ENCODE measurements at regions not wholly inside any gene's neighbourhood (a gene's known extent, or its start where the extent isn't known, plus 50 kb on each side); places are given as distances from the start of the nearest gene placed in this dataset.

- intact Hi-C loops (cut with micrococcal nuclease): no loop called here
- Histone ChIP-seq H3K9me1 (ENCODE audit: control insufficient read depth, insufficient read depth, low read length) (no peaks in the 10 kb centered on the region), H3K4me3 (no peak overlapping the region), H3K27ac (ENCODE audit: extremely low read depth, low read depth, low read length) (no peak overlapping the region), H3K4me2 (ENCODE audit: insufficient read depth, low read length) (no peak overlapping the region), H4K20me1 (replicated peaks; ENCODE audit: control insufficient read depth, insufficient read depth, low read length) (no peaks in the 10 kb centered on the region), H3K79me2 (ENCODE audit: control insufficient read depth, insufficient read depth, low read length) (no peaks in the 10 kb centered on the region), H2AFZ (ENCODE audit: low read depth, low read length) (no peak overlapping the region), H3K4me1 (replicated peaks in 1 of 2; ENCODE audit: control insufficient read depth in 2 of 2, insufficient read depth in 2 of 2, low read length in 2 of 2) (no peaks in the 10 kb centered on the region), H3K9me3 (replicated peaks; ENCODE audit: control insufficient read depth, insufficient read depth, low read depth, low read length) (peaks cover 1% of the 10 kb centered on the region; the same call in 1 of the 2 replicates), H3K9ac (ENCODE audit: insufficient read depth in 1 of 2, low read depth in 2 of 2, low read length in 2 of 2) (no peak overlapping the region), H3K36me3 (ENCODE audit: control insufficient read depth, insufficient read depth, low read length) (no peaks in the 10 kb centered on the region), H3K27me3 (ENCODE audit: control insufficient read depth in 2 of 2, insufficient read depth in 2 of 2, low read length in 2 of 2) (no peaks in the 10 kb centered on the region)
- in situ Hi-C loops (cut with MboI): no loop called here
- BruUV-seq (replicated peaks): no TSS peak
- ChIA-PET CTCF (ENCODE audit: low intra/inter-chr PET ratio) (no interaction called here), POLR2A (no interaction called here)
- FAIRE-seq: no peak
- WGBS (ENCODE audit: insufficient coverage, low coverage, missing lambda C conversion rate): 3% methylated on average over 5 of the region's 5 CpGs
- no peak for ATAC-seq
- DNase-seq (ENCODE audit: extremely low read depth in 1 of 4, low spot score in 3 of 4): no peak
- TF ChIP-seq NFE2 (IDR thresholded peaks at IDR 0.05; ENCODE audit: low read depth): no peak
- TF ChIP-seq, protein P1, sequence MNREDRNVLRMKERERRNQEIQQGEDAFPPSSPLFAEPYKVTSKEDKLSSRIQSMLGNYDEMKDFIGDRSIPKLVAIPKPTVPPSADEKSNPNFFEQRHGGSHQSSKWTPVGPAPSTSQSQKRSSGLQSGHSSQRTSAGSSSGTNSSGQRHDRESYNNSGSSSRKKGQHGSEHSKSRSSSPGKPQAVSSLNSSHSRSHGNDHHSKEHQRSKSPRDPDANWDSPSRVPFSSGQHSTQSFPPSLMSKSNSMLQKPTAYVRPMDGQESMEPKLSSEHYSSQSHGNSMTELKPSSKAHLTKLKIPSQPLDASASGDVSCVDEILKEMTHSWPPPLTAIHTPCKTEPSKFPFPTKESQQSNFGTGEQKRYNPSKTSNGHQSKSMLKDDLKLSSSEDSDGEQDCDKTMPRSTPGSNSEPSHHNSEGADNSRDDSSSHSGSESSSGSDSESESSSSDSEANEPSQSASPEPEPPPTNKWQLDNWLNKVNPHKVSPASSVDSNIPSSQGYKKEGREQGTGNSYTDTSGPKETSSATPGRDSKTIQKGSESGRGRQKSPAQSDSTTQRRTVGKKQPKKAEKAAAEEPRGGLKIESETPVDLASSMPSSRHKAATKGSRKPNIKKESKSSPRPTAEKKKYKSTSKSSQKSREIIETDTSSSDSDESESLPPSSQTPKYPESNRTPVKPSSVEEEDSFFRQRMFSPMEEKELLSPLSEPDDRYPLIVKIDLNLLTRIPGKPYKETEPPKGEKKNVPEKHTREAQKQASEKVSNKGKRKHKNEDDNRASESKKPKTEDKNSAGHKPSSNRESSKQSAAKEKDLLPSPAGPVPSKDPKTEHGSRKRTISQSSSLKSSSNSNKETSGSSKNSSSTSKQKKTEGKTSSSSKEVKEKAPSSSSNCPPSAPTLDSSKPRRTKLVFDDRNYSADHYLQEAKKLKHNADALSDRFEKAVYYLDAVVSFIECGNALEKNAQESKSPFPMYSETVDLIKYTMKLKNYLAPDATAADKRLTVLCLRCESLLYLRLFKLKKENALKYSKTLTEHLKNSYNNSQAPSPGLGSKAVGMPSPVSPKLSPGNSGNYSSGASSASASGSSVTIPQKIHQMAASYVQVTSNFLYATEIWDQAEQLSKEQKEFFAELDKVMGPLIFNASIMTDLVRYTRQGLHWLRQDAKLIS (CRISPR knock-in tag; IDR thresholded peaks at IDR 0.05): no peak
- TF ChIP-seq ZNF518B (CRISPR knock-in tag; IDR thresholded peaks at IDR 0.05): no peak
- TF ChIP-seq NUFIP1 (IDR thresholded peaks at IDR 0.05; ENCODE audit: partially characterized antibody): no peak
- TF ChIP-seq BCOR (IDR thresholded peaks at IDR 0.05): no peak
- TF ChIP-seq HMGN3 (IDR thresholded peaks at IDR 0.05; ENCODE audit: borderline replicate concordance, extremely low read depth, insufficient read length, low read depth, low read length): no peak
- no peak for TF ChIP-seq SUPT5H (IDR thresholded peaks at IDR 0.05)
- no peak for TF ChIP-seq PHTF2 (CRISPR knock-in tag; IDR thresholded peaks at IDR 0.05)
- no peak for TF ChIP-seq ZC3H11A (IDR thresholded peaks at IDR 0.05; ENCODE audit: low read depth, low read length)
- TF ChIP-seq SNIP1 (IDR thresholded peaks at IDR 0.05; ENCODE audit: low read depth): no peak
- TF ChIP-seq, protein P2, sequence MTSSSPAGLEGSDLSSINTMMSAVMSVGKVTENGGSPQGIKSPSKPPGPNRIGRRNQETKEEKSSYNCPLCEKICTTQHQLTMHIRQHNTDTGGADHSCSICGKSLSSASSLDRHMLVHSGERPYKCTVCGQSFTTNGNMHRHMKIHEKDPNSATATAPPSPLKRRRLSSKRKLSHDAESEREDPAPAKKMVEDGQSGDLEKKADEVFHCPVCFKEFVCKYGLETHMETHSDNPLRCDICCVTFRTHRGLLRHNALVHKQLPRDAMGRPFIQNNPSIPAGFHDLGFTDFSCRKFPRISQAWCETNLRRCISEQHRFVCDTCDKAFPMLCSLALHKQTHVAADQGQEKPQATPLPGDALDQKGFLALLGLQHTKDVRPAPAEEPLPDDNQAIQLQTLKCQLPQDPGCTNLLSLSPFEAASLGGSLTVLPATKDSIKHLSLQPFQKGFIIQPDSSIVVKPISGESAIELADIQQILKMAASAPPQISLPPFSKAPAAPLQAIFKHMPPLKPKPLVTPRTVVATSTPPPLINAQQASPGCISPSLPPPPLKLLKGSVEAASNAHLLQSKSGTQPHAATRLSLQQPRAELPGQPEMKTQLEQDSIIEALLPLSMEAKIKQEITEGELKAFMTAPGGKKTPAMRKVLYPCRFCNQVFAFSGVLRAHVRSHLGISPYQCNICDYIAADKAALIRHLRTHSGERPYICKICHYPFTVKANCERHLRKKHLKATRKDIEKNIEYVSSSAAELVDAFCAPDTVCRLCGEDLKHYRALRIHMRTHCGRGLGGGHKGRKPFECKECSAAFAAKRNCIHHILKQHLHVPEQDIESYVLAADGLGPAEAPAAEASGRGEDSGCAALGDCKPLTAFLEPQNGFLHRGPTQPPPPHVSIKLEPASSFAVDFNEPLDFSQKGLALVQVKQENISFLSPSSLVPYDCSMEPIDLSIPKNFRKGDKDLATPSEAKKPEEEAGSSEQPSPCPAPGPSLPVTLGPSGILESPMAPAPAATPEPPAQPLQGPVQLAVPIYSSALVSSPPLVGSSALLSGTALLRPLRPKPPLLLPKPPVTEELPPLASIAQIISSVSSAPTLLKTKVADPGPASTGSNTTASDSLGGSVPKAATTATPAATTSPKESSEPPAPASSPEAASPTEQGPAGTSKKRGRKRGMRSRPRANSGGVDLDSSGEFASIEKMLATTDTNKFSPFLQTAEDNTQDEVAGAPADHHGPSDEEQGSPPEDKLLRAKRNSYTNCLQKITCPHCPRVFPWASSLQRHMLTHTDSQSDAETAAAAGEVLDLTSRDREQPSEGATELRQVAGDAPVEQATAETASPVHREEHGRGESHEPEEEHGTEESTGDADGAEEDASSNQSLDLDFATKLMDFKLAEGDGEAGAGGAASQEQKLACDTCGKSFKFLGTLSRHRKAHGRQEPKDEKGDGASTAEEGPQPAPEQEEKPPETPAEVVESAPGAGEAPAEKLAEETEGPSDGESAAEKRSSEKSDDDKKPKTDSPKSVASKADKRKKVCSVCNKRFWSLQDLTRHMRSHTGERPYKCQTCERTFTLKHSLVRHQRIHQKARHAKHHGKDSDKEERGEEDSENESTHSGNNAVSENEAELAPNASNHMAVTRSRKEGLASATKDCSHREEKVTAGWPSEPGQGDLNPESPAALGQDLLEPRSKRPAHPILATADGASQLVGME (CRISPR knock-in tag; IDR thresholded peaks at IDR 0.05): no peak
- no peak for TF ChIP-seq FOXK1 (CRISPR knock-in tag; IDR thresholded peaks at IDR 0.05; ENCODE audit: borderline replicate concordance)
These were observed 340.0 kb upstream of the SATB1 start for GRCh38 chr3:18765161-18765560.

Measured in K562 (cell line).